ENCODE measurements at regions not wholly inside any gene's neighbourhood (a gene's known extent, or its start where the extent isn't known, plus 50 kb on each side); places are given as distances from the start of the nearest gene placed in this dataset.

DNA sequence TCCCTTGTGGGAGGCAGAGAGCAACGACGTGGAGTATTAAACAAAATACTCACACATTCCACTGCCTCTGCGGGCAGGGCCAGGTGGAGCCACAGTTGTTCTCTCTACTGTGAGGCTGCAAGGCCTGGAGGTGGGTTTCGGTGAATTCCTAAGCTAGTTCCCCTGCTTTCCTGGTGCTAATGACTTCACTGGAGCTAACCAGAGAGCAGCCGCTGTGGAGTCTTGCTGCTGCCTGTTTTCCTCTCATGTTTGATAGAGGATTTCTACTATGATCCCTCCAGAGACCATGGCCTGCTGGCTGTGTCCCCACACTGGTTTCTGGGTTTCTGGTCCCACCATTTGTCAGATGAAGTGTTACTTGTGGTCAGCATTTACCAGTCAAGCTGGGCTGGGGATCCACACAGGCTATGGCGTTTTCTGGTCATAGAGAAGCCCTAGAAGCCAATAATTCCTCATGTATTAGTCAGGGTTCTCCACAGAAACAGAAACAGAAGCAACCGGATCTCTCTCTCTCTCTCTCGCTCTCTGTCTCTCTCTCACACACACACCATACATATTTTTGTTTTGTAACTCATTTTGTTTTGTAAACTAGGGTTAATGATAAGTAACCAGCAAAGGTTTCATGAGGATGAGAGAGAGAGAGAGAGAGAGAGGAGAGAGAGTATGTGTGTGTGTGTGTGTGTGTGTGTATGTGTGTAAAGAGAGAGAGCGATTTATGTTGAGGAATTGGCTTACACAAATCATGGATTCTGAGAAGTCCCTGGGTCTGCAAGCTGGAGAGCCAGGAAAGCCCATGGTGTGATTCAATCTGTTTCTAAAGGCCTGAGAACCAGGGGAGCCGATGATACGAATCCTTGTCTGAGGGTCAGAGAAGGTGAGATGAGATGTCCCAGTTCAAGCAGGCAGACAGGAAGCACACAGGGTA is 403.0 kb downstream of the GADD45G start:
- no peak for TF ChIP-seq POLR2A (IDR thresholded peaks at IDR 0.05; ENCODE audit: extremely low read depth, insufficient read length)
- TF ChIP-seq, protein P1, sequence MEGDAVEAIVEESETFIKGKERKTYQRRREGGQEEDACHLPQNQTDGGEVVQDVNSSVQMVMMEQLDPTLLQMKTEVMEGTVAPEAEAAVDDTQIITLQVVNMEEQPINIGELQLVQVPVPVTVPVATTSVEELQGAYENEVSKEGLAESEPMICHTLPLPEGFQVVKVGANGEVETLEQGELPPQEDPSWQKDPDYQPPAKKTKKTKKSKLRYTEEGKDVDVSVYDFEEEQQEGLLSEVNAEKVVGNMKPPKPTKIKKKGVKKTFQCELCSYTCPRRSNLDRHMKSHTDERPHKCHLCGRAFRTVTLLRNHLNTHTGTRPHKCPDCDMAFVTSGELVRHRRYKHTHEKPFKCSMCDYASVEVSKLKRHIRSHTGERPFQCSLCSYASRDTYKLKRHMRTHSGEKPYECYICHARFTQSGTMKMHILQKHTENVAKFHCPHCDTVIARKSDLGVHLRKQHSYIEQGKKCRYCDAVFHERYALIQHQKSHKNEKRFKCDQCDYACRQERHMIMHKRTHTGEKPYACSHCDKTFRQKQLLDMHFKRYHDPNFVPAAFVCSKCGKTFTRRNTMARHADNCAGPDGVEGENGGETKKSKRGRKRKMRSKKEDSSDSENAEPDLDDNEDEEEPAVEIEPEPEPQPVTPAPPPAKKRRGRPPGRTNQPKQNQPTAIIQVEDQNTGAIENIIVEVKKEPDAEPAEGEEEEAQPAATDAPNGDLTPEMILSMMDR (IDR thresholded peaks at IDR 0.05; ENCODE audit: low read depth, low read length) = no peak
